HG02970 (cell line): ENCODE measurements at regions not wholly inside any gene's neighbourhood (a gene's known extent, or its start where the extent isn't known, plus 50 kb on each side); places are given as distances from the start of the nearest gene placed in this dataset.
"Not testable (repeated sequence)": the region's sequence is repeated elsewhere in the genome, so short reads cannot be mapped to it uniquely, and the experiment has no call there.

Source experiments
- ATAC-seq: cut with Tn5 transposase; IDR thresholded peaks from one replicate; pipeline ENCODE4 v1.9.1; 2021; ENCODE audit warnings: mild to moderate bottlenecking, moderate library complexity, moderate number of reproducible peaks; ENCODE audit not compliant: unreplicated experiment, low FRiP score

DNA sequence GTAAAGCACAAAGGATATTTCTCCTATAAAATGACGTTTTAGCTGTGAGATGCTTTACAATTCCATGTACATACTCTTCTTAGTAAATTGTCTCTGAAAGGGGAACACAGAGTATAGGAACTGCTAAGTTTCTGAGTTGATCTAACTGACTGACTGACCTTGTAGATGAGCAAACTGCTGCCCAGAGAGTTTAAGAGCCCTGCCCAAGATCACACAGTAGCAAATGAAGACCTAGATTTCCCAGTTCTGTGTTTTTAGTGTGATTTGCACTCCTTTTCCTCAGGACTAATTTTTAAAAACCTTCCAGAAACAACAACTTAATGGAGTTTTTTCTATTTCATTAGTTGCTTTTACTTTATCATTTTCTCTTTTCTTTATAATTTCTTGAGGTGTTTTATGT lies 247.7 kb downstream of the PDCD6IP start:
- no peak for ATAC-seq

- ATAC-seq, result no peak
These were observed 255.2 kb downstream of the PDCD6IP start for GRCh38 chr3:34053626-34054025.

- peak; percentile 3 for ATAC-seq
These were observed 257.9 kb downstream of the PDCD6IP start for GRCh38 chr3:34056181-34056910.

GRCh38 chr3:34056951-34057390 lies 258.5 kb downstream of the PDCD6IP start:
- peak; percentile 90 for ATAC-seq

DNA sequence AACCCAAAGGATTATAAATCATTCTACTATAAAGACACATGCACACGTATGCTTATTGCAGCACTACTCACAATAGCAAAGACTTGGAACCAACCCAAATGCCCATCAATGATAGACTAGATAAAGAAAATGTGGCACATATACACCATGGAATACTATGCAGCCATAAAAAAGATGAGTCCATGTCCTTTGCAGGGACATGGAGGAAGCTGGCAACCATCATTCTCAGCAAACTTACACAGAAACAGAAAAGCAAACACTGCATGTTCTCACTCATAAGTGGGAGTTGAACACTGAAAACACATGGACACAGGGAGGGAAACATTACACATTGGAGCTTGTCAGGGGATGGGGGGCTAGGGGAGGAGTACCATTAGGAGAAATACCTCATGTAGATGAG lies 262.6 kb downstream of the PDCD6IP start:
- not testable (repeated sequence) for ATAC-seq

GRCh38 chr3:34065901-34066300 lies 267.5 kb downstream of the PDCD6IP start:
- ATAC-seq, result no peak

DNA sequence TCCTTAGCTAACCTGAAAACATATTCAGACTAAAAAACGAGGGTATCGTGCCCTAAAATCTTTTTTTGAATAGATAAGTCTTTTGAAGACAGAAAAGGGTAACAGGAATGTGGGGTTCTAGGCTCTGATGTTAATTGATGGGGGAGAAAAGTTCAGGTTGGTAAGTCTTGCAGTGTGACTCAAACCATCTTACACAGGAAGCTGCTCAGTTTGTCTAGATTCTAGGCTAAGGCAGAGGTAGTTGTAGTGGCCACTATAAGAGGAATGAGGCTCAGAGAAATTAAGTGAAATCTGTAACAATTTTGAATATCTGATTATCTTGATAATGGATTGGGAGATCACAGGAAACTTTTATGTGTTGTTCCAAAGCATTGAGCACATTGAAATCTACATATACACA lies 267.9 kb downstream of the PDCD6IP start:
- no peak for ATAC-seq

- no peak for ATAC-seq
These were observed 268.6 kb downstream of the PDCD6IP start for GRCh38 chr3:34066999-34067398.

DNA sequence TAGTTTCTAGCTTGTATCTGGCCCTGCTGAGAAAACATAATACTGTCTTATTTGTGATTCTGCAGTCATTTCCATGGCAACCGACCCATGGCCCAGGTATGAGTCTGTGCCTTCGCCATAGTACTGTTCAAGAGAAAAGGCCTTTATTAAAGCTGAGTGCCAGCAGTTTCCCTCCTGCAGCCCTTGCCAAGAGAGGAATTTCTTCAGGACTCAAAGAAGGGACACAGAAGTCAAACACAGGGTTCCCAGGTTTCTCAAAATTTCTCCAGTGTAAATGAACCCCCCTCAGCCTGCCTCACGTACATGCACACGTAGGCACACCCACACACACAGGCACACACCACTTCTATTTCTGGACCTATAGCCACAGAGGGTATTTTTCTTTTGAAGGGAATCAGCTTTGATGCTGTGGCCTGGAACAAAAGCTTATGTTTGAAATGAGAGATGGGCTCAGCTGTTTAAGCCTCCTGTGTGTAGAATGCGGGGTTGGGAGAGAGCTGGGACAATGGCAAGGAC lies 269.2 kb downstream of the PDCD6IP start:
- ATAC-seq, result no peak

DNA sequence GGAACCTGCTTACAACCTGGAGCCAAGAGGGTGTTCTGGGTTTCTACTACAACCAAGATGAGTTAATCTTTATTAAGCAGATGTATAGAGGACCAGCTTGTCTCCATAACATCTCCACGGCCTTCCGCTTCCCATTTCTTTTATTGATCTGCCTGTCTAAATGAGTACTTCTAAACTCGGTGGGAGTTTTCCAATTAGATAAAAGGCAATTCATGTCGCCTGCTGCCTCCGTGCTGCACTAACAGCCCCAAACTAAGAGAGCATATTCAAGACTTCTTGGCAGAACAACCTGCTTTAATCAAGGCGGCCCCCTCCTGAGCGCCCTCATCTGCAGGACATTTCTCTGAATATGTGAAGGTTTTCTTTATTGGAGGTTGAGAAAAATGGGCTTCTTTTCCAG lies 270.1 kb downstream of the PDCD6IP start:
- no peak for ATAC-seq

DNA sequence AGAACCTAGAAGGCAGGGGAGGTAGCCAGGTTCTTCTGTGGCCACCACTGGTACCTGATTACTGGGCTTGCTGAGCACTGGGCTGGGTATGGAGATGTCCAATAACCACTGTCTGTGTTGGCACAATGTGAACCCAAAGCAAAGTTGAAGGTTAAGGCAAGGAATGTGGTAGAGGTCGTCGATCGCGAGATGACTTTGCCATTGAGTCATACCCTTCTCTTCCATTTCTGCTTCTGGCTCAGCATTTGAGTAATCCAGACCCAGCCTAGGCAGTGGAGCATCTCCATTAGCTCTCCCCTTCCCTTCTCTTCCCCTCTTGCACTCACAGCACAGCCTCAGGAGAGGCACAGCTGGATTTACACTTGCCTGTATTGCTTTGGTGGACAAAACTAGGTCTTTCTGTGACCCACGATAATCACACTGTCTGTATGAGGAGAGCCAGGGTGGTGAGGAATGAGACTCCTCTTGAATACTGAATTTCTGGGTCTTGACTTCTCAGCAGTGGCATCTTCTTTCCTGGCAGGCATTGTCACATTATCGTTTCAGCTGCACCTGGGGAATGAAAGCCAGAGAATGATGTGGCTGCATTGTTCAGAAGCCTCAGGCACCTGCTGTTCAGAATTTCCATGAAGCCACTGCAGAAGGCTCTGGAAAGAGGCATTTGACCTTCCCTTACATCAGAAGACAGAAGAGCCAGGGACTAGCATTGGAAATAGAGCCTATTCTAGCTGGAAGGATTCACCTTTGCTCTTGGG lies 272.6 kb downstream of the PDCD6IP start:
- no peak for ATAC-seq

DNA sequence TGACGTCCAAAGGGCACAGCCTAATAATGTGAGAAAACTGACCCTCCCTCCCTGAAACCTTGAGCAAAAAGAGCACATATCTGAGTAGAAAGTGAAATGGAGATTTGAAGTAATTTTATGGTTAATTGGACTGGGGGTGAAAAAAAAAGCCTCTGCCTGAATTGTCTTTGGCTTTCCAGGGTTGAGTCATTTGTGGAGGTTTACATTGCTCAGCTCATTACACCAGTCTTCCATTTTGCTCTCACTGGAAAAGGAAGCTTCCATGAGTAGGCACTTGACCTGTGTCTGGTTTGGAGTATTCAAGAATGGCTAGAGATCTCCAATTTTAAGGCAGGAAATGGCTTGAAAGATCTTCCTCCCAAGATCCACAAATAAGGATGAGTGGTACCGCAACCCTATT lies 273.9 kb downstream of the PDCD6IP start:
- ATAC-seq, result no peak

- ATAC-seq, result no peak
These were observed 274.7 kb downstream of the PDCD6IP start for GRCh38 chr3:34073111-34073510.

GRCh38 chr3:34073961-34074360 lies 275.5 kb downstream of the PDCD6IP start:
- ATAC-seq, result no peak

DNA sequence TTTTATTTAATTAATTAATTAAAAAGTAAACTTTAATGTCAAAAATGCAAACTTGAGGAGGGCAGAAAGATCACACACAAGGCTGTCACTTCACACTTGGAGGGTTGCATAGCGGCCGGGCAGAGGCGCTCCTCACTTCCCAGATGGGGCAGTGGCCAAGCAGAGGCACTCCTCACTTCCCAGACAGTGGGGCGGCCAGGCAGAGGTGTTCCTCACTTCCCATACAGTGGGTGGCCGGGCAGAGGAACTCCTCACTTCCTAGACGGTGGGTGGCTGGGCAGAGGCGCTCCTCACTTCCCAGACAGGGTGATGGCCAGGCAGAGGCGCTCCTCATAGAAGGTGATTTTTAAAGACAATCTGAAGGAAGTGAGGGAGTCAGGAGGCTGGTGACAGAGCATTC lies 277.5 kb downstream of the PDCD6IP start:
- ATAC-seq, result no peak

DNA sequence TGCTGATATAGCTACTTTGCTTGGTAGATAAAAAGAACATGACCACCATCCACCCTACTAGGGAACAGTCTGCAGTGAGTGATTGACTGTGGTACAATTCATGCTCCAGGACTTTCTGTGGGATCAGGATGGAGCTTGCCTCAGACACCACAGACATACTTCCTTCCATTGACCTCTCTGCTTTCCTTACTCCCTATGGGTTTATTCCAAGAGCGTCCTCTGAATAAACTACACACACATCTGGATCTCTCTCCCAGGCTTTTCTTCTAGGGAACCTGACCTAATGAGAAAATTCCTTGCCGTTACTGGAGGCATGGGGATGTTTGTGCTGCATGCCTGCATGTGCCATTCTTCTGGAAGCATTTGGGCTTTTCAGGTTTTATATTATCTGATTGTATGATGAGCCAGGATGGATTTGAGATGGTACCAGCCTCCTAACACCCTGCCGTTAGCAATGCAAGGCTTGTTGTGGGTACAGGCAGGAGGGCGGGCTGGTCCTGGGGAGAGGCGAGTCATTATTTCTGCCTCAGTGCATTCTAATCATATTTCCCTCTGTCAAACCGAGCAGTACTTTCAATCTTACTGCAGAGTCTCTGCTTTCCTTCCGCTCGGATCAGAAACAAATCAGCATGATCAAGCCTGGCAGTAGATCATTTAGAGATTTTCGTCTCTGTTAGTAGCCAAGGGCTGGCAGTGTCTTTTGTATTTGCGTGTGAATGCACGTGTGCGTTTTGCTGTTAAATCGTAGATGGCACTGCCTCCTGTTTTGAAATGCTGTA lies 279.2 kb downstream of the PDCD6IP start:
- no peak for ATAC-seq

DNA sequence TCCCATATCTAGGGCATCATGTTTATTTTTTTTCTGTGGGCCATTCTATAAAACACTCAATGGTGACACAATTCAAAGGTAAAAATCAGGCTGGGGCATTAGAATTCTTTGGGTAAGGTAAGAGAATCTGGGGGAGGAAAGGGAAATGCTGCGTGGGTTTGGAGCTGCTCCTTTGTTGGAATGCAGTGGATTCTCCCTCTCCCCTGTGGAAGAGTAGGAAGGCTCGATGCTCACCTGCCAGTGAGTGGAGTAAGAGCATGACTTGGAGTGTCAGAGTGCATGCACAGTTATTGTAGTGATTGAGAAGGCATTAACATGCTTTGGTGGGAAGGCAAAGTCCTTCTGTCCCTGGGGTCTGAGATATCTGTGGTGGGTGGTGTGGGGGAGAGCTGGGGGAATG lies 280.0 kb downstream of the PDCD6IP start:
- no peak for ATAC-seq

GRCh38 chr3:34079849-34080248 lies 281.4 kb downstream of the PDCD6IP start:
- not testable (repeated sequence) for ATAC-seq

DNA sequence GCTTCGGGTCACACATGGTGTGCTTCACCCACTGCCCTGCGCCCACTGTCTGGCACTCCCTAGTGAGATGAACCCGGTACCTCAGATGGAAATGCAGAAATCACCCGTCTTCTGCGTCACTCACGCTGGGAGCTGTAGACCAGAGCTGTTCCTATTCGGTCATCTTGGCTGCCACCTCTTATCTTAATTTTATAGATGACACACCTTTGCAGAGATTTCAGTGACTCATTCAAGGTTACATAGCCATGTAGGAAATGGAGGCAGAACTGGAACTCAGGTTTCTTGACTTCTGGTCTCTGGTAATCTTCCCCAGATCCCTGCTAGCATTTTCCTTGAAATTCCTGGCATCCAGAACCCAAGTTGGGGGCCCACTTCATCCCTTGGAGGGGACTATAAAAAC lies 291.9 kb downstream of the PDCD6IP start:
- not testable (repeated sequence) for ATAC-seq

DNA sequence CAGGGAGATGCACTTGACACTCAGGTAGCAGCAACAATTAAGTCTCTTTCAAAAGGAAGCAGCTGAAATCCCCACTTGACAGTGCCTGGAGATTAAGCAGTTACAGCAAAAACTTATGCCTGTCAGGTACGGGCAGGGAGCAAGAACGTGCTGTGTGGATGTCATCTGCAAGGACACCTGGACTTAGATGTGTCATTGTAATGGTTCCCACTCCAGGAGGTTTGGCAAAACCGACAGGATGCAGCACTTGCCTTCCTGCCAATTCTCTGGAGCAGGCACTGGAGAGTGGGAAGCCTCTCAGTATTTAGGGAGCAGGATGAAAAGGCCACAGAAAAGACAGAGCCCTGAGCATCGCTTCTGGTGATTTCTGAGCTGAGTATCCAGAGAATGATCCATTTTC lies 292.4 kb downstream of the PDCD6IP start:
- ATAC-seq, result no peak

- not testable (repeated sequence) for ATAC-seq
These were observed 295.9 kb downstream of the PDCD6IP start for GRCh38 chr3:34094280-34094679.
